IPS-NIHi7 (cell line): ENCODE measurements at regions not wholly inside any gene's neighbourhood (a gene's known extent, or its start where the extent isn't known, plus 50 kb on each side); places are given as distances from the start of the nearest gene placed in this dataset.

ENCODE experiments used
- DNase-seq: peaks from one replicate; pipeline ENCODE4 v3.0.0; 2012; ENCODE audit warnings: mixed read lengths; ENCODE audit errors: extremely low spot score

- no peak for DNase-seq
Measured at GRCh38 chr3:95352471-95352870, 1289.6 kb downstream of the NSUN3 start.

GRCh38 chr3:95354489-95354888, 1291.6 kb downstream of the NSUN3 start:
- DNase-seq = no peak

GRCh38 chr3:95356764-95357501, 1294.1 kb downstream of the NSUN3 start:
- no peak for DNase-seq

GRCh38 chr3:95387242-95388021, 1324.6 kb downstream of the NSUN3 start:
- no peak for DNase-seq

- no peak for DNase-seq
Measured at GRCh38 chr3:95389725-95390313, 1327.0 kb downstream of the NSUN3 start.

GRCh38 chr3:95394286-95394685, 1331.4 kb downstream of the NSUN3 start:
- no peak for DNase-seq

GRCh38 chr3:95399585-95399984, 1336.7 kb downstream of the NSUN3 start:
- no peak for DNase-seq

GRCh38 chr3:95401693-95402092, 1338.8 kb downstream of the NSUN3 start:
- DNase-seq = no peak

- DNase-seq = peak; percentile 38
Measured at GRCh38 chr3:95407709-95408463, 1345.0 kb downstream of the NSUN3 start.

GRCh38 chr3:95408464-95408862, 1345.6 kb downstream of the NSUN3 start:
- DNase-seq = no peak

- no peak for DNase-seq
Measured at GRCh38 chr3:95418251-95418650, 1355.4 kb downstream of the NSUN3 start.

GRCh38 chr3:95424279-95424678, 1361.4 kb downstream of the NSUN3 start:
- no peak for DNase-seq

- no peak for DNase-seq
Measured at GRCh38 chr3:95434491-95434890, 1371.6 kb downstream of the NSUN3 start.

- no peak for DNase-seq
Measured at GRCh38 chr3:95437409-95437808, 1374.5 kb downstream of the NSUN3 start.

- no peak for DNase-seq
Measured at GRCh38 chr3:95438274-95438673, 1375.4 kb downstream of the NSUN3 start.

GRCh38 chr3:95442766-95443165, 1371.6 kb upstream of the EPHA6 start:
- no peak for DNase-seq

- DNase-seq = no peak
Measured at GRCh38 chr3:95449841-95450240, 1364.6 kb upstream of the EPHA6 start.

GRCh38 chr3:95453242-95453641, 1361.2 kb upstream of the EPHA6 start:
- DNase-seq = no peak

- no peak for DNase-seq
Measured at GRCh38 chr3:95456835-95457234, 1357.6 kb upstream of the EPHA6 start.

- DNase-seq = no peak
Measured at GRCh38 chr3:95459706-95460105, 1354.7 kb upstream of the EPHA6 start.

- DNase-seq = no peak
Measured at GRCh38 chr3:95460274-95460673, 1354.1 kb upstream of the EPHA6 start.

- DNase-seq = no peak
Measured at GRCh38 chr3:95462161-95462560, 1352.2 kb upstream of the EPHA6 start.
